Fibroblast of pulmonary artery (primary cell): ENCODE measurements at regions not wholly inside any gene's neighbourhood (a gene's known extent, or its start where the extent isn't known, plus 50 kb on each side); places are given as distances from the start of the nearest gene placed in this dataset.

ENCODE experiments used
- DNase-seq: peaks from one replicate; pipeline ENCODE4 v3.0.0-alpha.2; 2010; ENCODE audit warnings: low read depth
- H3K4me3 ChIP-seq: replicated peaks from 2 replicates; pipeline ENCODE4 v1.5.1; 2011; ENCODE audit warnings: low read depth, mild to moderate bottlenecking, control low read depth, low read length, moderate library complexity
- TF ChIP-seq, protein P1 (sequence below): IDR thresholded peaks from 2 replicates; pipeline ENCODE4 v1.5.1; 2011; ENCODE audit warnings: mild to moderate bottlenecking, control low read depth, low read length, inconsistent platforms; ENCODE audit errors: missing control alignments

- H3K4me3 ChIP-seq = no peak overlapping the region
- no peak for DNase-seq
- TF ChIP-seq, protein P1, sequence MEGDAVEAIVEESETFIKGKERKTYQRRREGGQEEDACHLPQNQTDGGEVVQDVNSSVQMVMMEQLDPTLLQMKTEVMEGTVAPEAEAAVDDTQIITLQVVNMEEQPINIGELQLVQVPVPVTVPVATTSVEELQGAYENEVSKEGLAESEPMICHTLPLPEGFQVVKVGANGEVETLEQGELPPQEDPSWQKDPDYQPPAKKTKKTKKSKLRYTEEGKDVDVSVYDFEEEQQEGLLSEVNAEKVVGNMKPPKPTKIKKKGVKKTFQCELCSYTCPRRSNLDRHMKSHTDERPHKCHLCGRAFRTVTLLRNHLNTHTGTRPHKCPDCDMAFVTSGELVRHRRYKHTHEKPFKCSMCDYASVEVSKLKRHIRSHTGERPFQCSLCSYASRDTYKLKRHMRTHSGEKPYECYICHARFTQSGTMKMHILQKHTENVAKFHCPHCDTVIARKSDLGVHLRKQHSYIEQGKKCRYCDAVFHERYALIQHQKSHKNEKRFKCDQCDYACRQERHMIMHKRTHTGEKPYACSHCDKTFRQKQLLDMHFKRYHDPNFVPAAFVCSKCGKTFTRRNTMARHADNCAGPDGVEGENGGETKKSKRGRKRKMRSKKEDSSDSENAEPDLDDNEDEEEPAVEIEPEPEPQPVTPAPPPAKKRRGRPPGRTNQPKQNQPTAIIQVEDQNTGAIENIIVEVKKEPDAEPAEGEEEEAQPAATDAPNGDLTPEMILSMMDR = no peak
These were observed 149.9 kb upstream of the PDZRN3 start for GRCh38 chr3:73774645-73775044.

DNA sequence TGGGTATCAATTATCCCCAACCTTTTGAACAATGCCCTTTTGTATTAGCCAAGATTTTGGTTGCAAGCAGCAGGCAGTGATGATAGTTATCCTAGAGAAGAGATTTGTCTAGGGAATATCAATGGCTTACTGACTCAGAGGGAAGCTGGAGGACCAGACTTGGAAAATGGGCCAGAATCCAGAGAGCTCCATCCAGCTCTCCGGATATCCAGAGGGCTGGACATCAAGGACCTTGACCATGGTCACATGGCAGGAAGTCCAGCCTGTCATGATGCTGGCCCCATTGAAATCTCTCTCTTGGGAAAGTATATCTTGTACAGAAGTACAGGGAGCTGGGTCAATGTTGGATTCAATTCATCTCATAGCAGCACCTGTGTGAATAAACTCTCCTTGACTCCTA lies 148.5 kb upstream of the PDZRN3 start:
- H3K4me3 ChIP-seq = no peak overlapping the region
- TF ChIP-seq, protein P1 = no peak
- no peak for DNase-seq

DNA sequence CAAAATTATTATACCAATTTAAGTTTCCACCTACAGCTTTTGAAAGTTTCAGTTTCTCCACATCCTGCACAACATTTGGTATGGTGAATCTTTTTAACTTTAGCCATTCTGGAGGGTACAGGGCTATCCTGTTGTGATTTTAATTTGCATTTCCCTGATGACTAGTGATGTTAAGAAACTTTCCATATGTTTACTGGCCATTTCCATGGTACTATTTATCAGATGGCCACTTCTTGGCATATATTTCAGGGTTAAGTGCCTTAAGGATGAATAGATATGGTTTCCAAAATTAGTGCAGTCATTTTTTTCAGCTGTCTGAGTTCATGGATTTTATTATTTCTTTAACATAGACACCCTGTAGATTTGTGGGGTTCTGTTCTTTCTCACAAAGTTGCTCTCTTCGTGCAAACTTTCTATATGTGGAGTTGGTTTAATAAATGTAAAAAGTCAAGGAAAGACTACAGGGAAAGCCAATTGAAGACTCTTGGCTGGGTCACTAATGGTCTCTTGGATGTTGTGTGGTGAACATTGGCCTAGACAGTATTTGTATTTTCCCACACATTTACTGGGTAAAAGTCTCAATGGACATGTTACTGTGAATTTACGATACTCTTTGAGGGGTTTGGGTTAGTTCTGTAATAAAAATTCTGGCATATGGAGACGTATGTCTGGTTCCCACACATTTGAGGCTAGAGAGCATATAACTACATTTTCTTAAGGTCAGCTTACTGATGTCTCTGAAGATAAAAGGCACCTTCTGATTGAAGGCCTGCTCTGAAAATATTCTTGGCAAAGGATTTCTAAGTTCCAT lies 147.5 kb upstream of the PDZRN3 start:
- no peak for DNase-seq
- H3K4me3 ChIP-seq = no peak overlapping the region
- TF ChIP-seq, protein P1 = no peak

DNA sequence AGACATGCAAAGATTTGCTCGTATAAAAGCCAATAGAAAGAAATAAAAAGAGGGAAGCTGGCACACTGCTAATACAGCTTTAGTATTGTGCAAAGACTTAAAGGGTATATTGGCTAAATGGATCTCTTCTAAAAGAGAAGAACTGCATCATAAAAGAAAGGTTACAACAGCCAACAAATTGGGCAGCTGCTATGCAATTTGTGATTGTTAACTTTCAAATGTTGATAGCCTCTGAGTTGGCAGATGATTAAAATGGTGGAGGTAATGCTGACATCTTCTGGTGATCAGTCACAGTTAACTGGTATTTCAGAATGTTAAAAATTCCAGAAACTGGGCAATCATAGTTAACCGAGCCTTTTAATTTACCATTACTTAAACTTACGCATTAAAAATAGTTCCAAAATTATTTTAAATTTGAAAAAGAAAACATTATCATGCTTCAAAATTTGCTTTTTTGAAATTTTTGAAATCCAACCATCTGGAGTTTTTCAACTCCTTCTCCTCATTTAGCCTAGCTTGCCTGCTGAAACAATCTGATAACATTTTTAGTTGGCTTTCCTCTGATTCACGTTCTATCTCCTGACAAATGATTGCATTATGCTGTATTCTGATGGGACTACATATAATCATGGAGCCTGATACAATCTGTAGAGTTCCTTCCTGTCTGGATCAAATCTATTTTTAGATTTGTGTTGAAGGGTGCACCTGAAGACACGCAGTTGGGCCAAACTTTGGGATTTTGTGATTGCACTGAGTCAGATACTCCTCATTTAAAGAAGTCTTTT lies 144.0 kb upstream of the PDZRN3 start:
- no peak overlapping the region for H3K4me3 ChIP-seq
- no peak for DNase-seq
- TF ChIP-seq, protein P1 = no peak

DNA sequence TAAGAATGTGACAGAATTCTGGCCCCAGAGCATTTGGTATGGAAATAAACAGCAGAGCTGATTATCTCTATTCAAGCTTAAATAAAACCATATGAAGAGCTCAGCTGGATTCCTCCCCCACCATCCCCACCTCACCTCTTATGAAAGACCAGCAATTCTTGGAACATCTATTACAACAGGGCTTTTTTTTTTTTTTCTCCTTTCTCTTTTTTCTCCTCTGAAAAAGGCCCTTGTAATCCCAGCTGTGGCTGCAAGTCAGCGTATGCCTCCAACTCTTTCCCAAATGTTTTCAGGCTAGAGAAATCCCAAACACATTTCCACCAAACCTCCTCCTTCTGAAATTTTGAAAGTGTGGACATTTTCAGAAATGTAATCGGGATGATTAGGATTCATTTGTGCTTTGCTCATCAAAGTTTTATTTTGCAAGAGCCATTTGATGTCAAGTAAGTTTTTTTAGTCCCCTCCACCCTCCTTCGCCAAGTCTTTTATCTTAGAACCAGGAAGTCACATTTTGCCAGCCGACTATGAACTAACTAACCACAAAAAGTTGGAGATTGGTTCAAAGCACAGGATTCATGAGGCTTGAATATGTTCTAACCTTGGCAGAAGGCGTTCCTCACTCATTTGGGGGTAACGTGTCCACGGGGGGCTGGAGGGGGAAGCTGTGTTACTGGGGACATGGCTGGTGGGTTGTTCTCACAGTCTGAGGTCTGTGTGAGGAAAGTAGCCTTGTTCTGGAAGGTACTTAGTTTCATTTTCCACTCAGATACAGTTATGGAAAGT lies 142.0 kb upstream of the PDZRN3 start:
- TF ChIP-seq, protein P1 = no peak
- H3K4me3 ChIP-seq = peak overlapping the region; percentile 31
- DNase-seq = peak; percentile 88

GRCh38 chr3:73765878-73766545 lies 141.3 kb upstream of the PDZRN3 start:
- TF ChIP-seq, protein P1 = no peak
- DNase-seq = no peak
- no peak overlapping the region for H3K4me3 ChIP-seq
